ENCODE measurements at regions not wholly inside any gene's neighbourhood (a gene's known extent, or its start where the extent isn't known, plus 50 kb on each side); places are given as distances from the start of the nearest gene placed in this dataset.

DNA sequence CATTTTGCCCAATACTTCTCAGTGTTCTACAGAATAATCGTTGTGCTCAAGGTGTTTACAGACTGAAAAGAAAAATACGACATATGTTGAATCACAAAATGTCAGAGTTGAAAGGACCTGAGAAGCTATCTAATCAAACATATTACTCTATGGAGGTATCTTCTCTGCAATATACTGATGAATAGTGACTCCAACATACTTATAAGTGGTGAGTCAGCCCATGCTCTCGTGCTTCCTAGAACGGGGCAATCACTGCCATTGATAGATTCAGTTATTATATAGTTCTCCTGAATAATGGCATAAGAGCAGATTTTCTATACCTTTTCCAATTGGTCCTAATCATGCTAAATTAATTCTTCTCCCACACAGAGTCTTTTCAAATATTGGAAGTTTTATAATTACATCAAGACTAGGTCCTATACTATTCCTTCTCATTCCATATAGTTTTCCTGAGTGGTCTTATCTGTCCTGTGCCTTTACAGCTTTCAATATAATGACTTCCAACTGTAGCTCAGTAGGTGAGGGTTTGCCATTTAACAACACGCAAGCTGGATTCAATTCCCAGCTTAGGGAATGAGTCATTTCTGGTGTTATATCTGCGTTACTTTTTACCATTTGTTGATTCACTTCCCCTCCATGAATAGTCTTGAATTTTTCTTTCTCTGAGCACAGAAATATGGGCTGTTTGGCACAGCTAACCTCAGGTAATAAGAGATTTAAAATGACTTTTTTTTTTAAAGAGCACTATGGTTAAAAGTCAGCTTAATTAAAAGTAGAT is 81.1 kb downstream of the PLK2 start:
- TF ChIP-seq, protein P1, sequence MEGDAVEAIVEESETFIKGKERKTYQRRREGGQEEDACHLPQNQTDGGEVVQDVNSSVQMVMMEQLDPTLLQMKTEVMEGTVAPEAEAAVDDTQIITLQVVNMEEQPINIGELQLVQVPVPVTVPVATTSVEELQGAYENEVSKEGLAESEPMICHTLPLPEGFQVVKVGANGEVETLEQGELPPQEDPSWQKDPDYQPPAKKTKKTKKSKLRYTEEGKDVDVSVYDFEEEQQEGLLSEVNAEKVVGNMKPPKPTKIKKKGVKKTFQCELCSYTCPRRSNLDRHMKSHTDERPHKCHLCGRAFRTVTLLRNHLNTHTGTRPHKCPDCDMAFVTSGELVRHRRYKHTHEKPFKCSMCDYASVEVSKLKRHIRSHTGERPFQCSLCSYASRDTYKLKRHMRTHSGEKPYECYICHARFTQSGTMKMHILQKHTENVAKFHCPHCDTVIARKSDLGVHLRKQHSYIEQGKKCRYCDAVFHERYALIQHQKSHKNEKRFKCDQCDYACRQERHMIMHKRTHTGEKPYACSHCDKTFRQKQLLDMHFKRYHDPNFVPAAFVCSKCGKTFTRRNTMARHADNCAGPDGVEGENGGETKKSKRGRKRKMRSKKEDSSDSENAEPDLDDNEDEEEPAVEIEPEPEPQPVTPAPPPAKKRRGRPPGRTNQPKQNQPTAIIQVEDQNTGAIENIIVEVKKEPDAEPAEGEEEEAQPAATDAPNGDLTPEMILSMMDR (IDR thresholded peaks at IDR 0.05), result no peak
- no peak for TF ChIP-seq EZH2 (IDR thresholded peaks at IDR 0.05; ENCODE audit: borderline replicate concordance, insufficient read depth, low read depth, low read length, poor library complexity, severe bottlenecking)
